SIG-M5 treated with dmso at 0.1 percent for 504 hours (cell line): ENCODE measurements at regions not wholly inside any gene's neighbourhood (a gene's known extent, or its start where the extent isn't known, plus 50 kb on each side); places are given as distances from the start of the nearest gene placed in this dataset.

Experiments used
- DNase-seq: peaks from one replicate; lab custom pipeline; 2025; ENCODE audit not compliant: unreplicated experiment; lab: John Stamatoyannopoulos, UW

DNA sequence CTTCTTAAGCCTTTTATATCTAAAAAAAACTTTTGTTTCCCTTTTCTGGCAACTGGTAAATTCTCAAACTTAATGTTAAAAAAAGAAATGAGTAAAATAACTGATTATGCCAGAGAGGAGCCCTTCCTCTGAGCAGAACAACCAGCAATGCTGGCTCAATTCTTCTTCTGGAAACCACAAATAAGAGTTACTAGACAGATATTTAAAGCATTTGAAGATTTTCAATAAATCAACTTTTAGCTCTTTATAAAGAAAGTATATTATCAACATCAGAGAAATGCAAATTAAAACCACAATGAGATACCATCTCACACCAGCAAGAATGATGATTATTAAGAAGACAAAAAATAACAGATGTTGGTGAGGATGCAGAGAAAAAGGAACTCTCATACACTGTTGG is 61.1 kb upstream of the TCF21 start:
- DNase-seq, result no peak

DNA sequence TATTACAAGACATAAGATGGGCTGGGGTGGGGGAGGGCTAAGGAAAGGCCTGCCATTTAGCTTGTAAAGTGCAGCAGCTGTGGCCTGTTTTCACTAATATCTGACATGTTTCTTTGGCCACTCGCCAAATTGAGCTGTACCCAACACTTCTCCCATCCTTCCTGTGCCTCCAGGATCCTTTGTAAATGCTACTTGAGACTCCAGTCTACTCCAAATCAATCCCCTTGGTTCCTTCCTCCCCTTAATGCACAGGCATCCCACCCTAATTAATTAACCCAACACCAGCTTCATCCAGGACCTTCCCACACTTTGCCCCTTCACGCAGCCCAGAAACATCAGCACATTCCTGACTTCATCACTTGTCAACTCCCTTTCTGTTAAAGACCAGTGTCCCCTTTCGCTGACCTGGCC is 55.0 kb upstream of the TCF21 start:
- DNase-seq, result no peak

DNA sequence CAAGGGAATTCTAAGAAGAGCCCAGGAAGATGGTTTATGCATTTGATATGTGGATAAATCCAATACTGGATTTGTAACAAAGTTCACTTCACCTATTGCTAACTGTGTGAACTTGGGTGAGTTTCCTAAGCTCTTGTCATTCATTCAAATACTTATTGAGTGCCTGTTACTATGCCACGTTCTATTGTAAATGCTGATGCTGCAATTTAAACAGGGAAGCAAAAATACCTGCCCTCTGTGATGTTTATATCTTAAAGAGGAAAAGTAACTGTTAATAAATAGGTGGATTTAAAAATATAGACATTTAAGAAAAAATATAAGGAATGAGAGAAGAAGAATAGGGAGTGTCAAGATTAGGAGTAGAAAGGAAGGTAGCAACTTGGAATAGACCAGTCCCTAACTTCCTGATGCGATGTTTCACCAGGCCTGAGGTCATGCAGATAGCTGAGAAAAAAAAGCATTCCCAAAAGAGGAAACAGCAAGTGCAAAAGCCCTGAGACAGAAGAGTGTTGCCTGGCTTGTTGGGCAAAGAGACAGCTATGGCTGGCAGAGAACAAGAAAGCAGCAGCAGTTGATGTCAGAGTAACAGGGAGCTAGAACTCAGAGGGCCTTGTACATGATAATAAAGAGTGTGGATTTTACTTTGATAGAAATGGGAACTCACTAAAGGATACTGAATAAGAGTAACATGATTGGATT is 54.3 kb upstream of the TCF21 start:
- DNase-seq, result no peak

DNA sequence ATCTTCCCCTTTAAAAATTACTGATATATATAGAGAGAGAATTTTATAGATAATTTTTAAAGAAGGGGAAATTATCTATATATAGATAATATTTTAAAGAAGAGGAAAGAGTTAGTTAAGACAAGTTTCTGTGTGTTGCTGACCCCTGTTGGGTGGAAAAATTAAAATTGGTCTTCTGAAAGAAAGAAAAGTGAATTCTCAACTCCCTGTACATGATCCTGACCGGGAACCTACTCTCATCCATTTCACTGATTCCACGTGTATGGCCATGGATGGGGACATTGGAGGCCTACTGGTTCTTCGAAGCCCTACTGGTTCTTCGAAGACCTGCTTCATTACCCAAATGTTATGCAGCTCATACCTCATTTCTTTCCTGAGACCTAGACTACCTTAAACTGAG is 53.0 kb upstream of the TCF21 start:
- DNase-seq, result no peak

DNA sequence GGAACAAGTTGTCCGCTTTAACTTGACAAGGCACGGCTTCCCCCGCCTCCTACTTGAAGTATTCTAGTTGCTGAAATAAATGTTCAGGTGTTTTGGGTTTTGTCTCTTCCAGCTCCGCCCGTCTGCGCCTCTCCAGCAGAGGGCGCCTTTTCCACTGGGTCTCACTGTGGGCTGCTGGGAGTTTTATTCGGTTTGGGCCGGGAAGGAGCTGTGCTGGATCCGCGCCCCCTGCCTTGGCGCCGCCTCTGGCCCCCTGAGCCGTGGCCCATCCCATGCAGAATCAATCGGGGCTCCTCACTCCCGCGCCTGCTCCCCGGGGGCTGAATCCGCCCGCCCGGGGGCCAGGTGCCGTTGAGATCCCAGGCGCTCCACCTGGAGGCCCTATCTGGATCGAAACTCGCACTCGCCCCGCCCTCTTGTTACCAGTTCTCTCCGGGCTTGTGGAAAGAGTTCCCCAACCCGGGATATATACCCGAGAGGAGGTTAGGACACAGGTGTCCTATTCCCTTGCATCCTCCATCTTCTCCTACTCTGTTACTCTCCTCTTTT is 51.0 kb upstream of the TCF21 start:
- DNase-seq, result no peak
